ENCODE measurements at regions not wholly inside any gene's neighbourhood (a gene's known extent, or its start where the extent isn't known, plus 50 kb on each side); places are given as distances from the start of the nearest gene placed in this dataset.

DNA sequence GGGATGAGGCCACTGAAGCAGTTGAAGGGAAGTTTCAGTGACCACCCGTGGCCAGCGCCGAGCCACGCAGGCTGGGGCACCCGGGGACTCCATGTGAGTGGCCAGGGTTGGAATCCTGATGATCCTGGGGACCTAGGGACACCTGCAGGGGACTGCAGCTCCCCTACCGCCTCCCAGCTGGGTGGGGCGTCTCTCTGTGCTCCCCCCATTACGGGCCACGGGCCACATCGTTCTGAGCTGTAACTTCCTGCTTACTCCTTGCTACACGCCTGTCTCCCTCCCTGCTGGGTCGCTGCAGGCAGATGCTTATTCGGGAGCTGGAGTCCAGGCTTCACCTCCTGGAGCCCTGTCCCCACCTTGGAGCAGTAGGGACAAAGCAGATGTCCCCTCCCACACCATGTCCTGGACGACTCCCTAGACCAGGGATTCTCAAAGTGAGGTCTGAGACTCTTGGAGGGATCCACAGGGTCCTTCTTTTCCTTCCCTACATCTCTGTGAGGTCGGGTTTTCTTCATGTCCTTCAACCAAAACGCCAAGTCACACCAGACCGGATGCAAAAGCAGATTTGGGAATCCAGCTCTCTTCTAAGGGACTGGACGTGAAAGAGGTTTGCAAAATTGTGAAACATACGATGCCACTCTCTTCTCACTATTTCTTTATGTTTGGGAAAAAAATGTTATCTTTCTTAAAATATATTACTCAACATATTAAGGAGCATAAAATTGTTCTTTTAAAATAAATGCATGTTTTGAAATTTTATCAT is 85.9 kb upstream of the NCOR2 start:
- TF ChIP-seq, protein P1, sequence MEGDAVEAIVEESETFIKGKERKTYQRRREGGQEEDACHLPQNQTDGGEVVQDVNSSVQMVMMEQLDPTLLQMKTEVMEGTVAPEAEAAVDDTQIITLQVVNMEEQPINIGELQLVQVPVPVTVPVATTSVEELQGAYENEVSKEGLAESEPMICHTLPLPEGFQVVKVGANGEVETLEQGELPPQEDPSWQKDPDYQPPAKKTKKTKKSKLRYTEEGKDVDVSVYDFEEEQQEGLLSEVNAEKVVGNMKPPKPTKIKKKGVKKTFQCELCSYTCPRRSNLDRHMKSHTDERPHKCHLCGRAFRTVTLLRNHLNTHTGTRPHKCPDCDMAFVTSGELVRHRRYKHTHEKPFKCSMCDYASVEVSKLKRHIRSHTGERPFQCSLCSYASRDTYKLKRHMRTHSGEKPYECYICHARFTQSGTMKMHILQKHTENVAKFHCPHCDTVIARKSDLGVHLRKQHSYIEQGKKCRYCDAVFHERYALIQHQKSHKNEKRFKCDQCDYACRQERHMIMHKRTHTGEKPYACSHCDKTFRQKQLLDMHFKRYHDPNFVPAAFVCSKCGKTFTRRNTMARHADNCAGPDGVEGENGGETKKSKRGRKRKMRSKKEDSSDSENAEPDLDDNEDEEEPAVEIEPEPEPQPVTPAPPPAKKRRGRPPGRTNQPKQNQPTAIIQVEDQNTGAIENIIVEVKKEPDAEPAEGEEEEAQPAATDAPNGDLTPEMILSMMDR (IDR thresholded peaks at IDR 0.05; ENCODE audit: insufficient read depth, low read length), result no peak
- TF ChIP-seq POLR2AphosphoS5 (IDR thresholded peaks at IDR 0.05; ENCODE audit: low read depth), result no peak
- TF ChIP-seq GABPA (IDR thresholded peaks at IDR 0.05; ENCODE audit: low read depth), result no peak
- TF ChIP-seq SPI1 (IDR thresholded peaks at IDR 0.05; ENCODE audit: borderline replicate concordance, low read depth), result no peak
